ENCODE measurements at regions not wholly inside any gene's neighbourhood (a gene's known extent, or its start where the extent isn't known, plus 50 kb on each side); places are given as distances from the start of the nearest gene placed in this dataset.

DNA sequence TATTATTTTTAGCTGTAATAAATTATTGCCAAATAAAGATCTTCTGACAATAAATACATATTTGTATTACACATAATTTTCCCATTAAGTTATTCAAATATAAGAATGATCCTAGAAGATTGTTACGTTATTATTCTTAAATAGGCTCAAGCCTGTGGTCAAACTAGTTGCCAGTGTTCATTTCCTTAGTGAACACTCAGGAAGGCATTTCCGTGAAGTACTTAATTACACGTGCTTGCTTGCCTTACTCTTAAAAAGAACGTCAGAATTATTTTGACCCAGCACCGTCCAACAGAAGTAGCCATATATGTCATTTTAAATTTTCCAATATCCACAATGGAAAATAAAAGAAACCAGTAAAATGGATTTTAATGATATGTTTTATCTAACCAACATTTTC lies 249.8 kb downstream of the TXNL1 start:
- TF ChIP-seq, protein P1, sequence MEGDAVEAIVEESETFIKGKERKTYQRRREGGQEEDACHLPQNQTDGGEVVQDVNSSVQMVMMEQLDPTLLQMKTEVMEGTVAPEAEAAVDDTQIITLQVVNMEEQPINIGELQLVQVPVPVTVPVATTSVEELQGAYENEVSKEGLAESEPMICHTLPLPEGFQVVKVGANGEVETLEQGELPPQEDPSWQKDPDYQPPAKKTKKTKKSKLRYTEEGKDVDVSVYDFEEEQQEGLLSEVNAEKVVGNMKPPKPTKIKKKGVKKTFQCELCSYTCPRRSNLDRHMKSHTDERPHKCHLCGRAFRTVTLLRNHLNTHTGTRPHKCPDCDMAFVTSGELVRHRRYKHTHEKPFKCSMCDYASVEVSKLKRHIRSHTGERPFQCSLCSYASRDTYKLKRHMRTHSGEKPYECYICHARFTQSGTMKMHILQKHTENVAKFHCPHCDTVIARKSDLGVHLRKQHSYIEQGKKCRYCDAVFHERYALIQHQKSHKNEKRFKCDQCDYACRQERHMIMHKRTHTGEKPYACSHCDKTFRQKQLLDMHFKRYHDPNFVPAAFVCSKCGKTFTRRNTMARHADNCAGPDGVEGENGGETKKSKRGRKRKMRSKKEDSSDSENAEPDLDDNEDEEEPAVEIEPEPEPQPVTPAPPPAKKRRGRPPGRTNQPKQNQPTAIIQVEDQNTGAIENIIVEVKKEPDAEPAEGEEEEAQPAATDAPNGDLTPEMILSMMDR (IDR thresholded peaks at IDR 0.05) = no peak

DNA sequence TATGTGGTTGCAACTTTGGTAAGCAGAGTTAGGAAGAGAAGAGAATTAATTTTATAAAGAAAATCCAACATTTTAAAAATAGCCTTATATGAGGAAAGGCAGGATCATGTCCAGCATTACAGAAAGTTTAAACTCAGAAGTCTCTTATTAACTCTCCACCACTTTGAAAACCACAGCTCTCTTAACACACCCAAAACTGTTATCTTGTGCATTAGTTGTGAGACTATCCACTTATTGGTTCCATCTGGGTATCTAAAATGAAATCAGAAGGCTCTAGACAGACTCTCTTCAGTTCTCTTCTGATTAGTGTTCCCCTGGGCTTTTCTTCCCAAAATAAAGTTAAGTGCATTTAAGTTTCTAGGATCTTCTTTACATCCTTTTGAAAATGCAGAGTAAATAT lies 251.5 kb downstream of the TXNL1 start:
- TF ChIP-seq, protein P1 (IDR thresholded peaks at IDR 0.05) = no peak

DNA sequence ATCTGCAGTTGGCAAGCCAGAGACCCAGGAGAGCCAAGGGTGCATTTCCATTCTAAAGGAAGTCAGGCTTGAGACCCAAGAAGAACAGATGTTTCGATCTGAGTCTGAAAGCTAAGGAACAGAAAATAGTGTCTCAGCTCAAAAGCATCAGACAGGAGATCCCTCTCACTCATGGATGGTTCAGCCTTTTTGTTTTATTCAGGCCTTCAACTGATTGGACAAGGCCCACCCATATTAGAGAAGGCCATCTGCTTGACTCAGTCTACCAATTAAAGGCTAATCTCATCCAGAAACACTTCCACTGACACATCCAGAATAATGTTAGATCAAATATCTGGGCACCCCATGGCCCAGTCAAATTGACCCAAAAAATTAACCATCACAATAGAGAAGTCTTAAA lies 255.0 kb downstream of the TXNL1 start:
- TF ChIP-seq, protein P1 (IDR thresholded peaks at IDR 0.05) = no peak

DNA sequence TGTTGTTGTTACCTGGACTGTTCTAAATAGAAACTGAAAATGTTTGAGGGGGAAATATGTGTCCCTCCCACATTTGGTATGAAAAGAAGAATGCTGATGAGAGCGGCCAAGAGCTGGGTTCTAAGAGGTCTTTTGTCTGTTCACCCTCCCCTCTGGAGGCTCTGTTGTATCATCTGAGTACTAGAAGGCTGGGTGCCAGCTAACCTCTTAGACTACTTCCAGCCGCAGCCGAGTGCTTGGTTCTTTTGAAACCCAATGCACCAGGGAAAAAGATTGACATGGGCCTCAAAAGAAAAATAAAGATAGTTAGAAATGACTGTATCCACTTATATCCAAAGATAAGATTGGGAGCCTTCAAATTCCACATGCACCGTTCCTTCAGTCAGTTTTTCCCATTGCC lies 255.9 kb downstream of the TXNL1 start:
- TF ChIP-seq, protein P1 (IDR thresholded peaks at IDR 0.05) = no peak

DNA sequence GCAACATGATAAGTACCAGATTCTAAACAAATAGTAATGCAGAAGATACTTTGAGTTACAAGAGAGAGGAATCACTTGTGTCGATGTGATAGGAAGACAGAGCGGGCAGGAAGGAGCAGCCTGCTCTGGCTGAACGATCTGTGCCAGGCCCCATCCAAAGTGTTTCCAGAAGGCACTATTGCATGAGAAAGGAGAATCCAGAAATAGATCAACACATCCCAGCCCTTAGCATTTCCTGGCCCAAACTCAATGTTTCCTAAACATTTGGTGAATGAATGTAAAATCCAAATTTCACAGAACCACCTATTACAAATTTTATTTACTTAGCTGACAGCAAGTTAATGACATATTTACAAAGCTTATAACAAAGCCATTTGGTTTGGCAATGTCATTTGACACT lies 257.2 kb downstream of the TXNL1 start:
- TF ChIP-seq, protein P1 (IDR thresholded peaks at IDR 0.05) = no peak

DNA sequence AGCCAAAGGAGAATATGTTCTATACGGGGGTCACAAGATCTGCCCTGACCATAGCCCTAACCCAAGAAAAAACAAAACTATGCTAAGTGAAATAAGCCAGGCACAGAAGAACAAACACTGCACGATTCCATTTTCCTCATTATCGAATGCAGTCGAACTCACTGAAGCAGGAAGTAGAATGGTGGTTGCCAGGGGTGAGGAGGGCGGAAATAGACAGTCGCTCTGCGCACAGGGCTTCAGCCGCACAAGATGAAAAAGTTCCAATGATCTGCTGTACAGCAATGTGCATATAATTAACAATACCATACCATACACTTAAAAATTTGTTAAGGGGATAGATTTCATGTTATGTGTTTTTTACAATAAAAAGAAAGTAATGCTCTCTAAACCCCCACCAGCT lies 257.7 kb downstream of the TXNL1 start:
- TF ChIP-seq, protein P1 (IDR thresholded peaks at IDR 0.05) = no peak

DNA sequence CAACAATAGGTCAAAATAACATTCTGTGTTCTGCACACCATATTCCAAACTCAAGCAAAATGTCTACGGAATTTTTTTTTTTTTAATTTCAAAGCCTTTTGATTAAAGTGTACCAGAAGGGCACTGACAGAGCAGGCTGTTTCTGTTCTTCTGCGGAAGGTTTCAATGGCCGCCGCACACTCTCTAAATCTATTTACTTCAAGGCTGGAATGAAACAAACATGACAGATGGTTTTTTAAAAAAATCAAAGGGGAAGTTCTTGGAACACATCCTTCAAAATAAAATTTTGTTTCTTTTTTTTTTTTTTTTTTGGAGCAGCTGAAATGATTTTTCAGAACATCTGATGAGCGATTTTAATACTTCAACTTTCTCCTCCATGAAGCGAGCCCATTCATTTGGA lies 259.1 kb downstream of the TXNL1 start:
- TF ChIP-seq, protein P1 (IDR thresholded peaks at IDR 0.05) = no peak

DNA sequence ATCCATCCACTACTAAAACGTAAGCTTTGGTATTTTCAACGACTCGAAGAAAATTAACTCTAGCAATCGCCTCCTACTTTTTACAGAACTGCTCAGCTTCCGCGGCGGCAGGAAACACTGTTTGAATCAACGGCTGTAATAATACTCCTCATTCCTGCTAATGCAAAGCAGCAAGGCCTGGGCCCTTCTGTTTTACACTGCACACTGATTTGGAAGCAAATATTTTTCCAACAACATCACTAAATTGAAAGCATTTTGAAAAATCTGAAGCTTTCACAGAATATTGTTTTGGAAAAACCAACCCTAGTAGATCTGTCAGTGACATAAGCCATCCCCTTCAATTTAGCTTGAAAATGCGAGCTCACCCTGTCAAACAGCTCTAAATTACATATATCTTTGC lies 261.2 kb downstream of the TXNL1 start:
- TF ChIP-seq, protein P1 (IDR thresholded peaks at IDR 0.05) = no peak
